Rectal smooth muscle tissue (tissue), 1 donor: ENCODE measurements at regions not wholly inside any gene's neighbourhood (a gene's known extent, or its start where the extent isn't known, plus 50 kb on each side); places are given as distances from the start of the nearest gene placed in this dataset.

Source experiments
- H3K27ac ChIP-seq: one replicate; pipeline ENCODE4 v1.7.0; 2013; ENCODE audit warnings: low read depth, low read length, inconsistent platforms
- H3K27me3 ChIP-seq: one replicate; pipeline ENCODE4 v1.7.0; 2013; ENCODE audit warnings: low read length; ENCODE audit not compliant: control insufficient read depth, insufficient read depth
- H3K36me3 ChIP-seq: one replicate; pipeline ENCODE4 v1.7.0; 2013; ENCODE audit warnings: low read length; ENCODE audit not compliant: control insufficient read depth, insufficient read depth
- H3K4me1 ChIP-seq: one replicate; pipeline ENCODE4 v1.7.0; 2013; ENCODE audit warnings: low read length; ENCODE audit not compliant: control insufficient read depth, insufficient read depth
- H3K4me3 ChIP-seq: one replicate; pipeline ENCODE4 v1.7.0; 2013; ENCODE audit warnings: low read length
- H3K9ac ChIP-seq: one replicate; pipeline ENCODE4 v1.7.0; 2013; ENCODE audit warnings: low read length

DNA sequence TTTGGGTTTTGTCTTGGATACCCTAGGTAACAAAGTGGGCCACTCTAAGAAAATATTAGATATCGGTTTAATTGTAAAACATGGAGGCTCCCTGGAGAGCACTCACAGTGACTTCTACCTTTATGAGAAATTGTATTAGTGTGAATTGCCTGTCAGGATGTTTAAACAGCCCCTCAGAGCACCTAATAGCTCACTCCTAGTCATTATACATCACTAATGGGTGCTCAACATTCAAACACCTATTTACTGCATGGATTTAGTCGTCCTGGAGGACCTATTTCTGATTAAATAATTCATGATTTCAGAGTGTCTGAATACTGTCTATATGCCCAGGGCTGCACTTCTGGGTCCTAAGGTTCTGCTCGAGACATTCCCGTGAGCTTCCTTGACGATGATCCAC is 430.2 kb upstream of the EEF2KMT start:
- no peaks in the 10 kb centered on the region for H3K4me1 ChIP-seq
- no peak overlapping the region for H3K9ac ChIP-seq
- no peaks in the 10 kb centered on the region for H3K27me3 ChIP-seq
- no peak overlapping the region for H3K4me3 ChIP-seq
- no peaks in the 10 kb centered on the region for H3K36me3 ChIP-seq
- H3K27ac ChIP-seq: no peak overlapping the region

GRCh38 chr16:5526826-5527225 is 429.2 kb upstream of the EEF2KMT start:
- Histone ChIP-seq H3K4me3 (no peak overlapping the region), H3K27me3 (no peaks in the 10 kb centered on the region), H3K9ac (no peak overlapping the region), H3K4me1 (no peaks in the 10 kb centered on the region), H3K27ac (no peak overlapping the region), H3K36me3 (no peaks in the 10 kb centered on the region)

DNA sequence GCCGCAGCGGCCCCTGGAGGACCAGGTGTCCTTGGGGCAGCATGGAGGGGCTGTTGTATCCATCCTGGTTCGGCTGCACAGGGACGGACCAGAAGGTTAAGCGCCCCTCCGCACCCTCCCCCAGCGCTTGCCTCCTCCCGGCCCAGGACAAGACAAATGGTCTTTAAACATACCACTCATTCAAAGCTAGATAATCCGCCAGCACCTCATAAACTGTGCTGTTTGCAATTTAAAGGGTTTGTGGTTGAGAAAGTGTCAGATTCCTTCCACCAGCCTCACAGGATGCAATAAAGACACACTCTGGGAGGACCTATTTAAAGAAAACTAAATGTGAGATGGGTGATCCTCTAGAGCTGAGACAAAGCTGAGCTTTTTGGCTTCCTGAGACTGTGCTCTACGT is 426.2 kb upstream of the EEF2KMT start:
- H3K9ac ChIP-seq: no peak overlapping the region
- H3K4me1 ChIP-seq: no peaks in the 10 kb centered on the region
- H3K27ac ChIP-seq: no peak overlapping the region
- H3K27me3 ChIP-seq: no peaks in the 10 kb centered on the region
- no peaks in the 10 kb centered on the region for H3K36me3 ChIP-seq
- H3K4me3 ChIP-seq: no peak overlapping the region

- H3K9ac ChIP-seq: no peak overlapping the region
- H3K27me3 ChIP-seq: no peaks in the 10 kb centered on the region
- H3K36me3 ChIP-seq: no peaks in the 10 kb centered on the region
- no peaks in the 10 kb centered on the region for H3K4me1 ChIP-seq
- no peak overlapping the region for H3K27ac ChIP-seq
- no peak overlapping the region for H3K4me3 ChIP-seq
These were observed 418.5 kb upstream of the EEF2KMT start for GRCh38 chr16:5516115-5516514.

GRCh38 chr16:5512014-5512413 is 414.4 kb upstream of the EEF2KMT start:
- H3K27ac ChIP-seq: no peak overlapping the region
- no peak overlapping the region for H3K9ac ChIP-seq
- H3K27me3 ChIP-seq: no peaks in the 10 kb centered on the region
- no peaks in the 10 kb centered on the region for H3K36me3 ChIP-seq
- H3K4me1 ChIP-seq: no peaks in the 10 kb centered on the region
- no peak overlapping the region for H3K4me3 ChIP-seq

DNA sequence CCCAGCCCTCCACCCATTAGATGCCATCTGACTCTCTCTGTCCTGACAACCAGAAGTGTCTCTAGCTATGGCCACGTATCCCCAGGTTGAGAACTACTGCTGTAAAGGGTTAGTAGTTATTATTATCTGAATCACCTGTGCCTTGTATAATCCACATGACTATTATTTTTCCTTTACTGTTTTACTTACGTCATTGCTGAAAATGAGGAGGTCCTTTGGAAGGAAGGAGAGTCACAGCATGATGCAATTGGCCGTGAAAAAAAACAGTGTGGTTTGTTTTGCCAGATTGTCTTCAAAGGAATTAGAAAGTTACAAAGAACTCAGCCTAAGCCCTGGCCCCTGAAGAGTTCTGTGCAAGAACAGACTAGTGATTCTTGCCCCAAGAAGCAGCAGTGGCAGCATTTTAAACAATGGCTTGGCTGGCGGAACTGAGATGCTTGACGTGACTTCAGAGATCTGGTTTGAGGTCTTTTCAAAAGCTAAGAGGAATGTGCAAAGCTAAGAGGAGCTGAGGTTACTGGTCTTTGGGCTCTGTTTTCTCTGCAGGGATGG is 413.3 kb upstream of the EEF2KMT start:
- Histone ChIP-seq H3K4me1 (no peaks in the 10 kb centered on the region), H3K4me3 (no peak overlapping the region), H3K27ac (no peak overlapping the region), H3K27me3 (no peaks in the 10 kb centered on the region), H3K9ac (no peak overlapping the region), H3K36me3 (no peaks in the 10 kb centered on the region)

- H3K4me1 ChIP-seq: no peaks in the 10 kb centered on the region
- no peaks in the 10 kb centered on the region for H3K36me3 ChIP-seq
- H3K4me3 ChIP-seq: no peak overlapping the region
- no peaks in the 10 kb centered on the region for H3K27me3 ChIP-seq
- no peak overlapping the region for H3K27ac ChIP-seq
- H3K9ac ChIP-seq: no peak overlapping the region
These were observed 412.2 kb upstream of the EEF2KMT start for GRCh38 chr16:5509794-5510193.

DNA sequence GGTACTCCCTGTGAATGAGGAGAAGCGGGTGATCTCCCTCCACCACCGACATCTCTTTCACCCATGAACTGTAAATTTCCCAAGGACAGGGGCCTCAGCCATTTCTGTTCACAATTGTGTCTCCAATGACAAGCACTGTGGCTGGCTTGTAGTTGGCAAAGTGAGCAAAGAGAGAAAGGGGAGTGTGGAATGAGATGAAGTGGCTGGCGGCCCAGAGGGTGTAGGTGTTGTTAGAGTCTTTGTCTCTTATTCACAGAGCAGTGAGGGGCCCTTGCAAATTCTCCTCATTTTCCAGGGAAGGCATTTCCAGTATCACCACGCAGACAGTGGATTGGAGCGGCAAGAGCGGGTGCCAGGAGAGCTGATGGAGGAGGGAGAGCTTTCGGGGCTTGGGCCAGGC is 411.7 kb upstream of the EEF2KMT start:
- H3K36me3 ChIP-seq: no peaks in the 10 kb centered on the region
- H3K27ac ChIP-seq: no peak overlapping the region
- no peaks in the 10 kb centered on the region for H3K4me1 ChIP-seq
- H3K9ac ChIP-seq: no peak overlapping the region
- H3K27me3 ChIP-seq: no peaks in the 10 kb centered on the region
- no peak overlapping the region for H3K4me3 ChIP-seq

DNA sequence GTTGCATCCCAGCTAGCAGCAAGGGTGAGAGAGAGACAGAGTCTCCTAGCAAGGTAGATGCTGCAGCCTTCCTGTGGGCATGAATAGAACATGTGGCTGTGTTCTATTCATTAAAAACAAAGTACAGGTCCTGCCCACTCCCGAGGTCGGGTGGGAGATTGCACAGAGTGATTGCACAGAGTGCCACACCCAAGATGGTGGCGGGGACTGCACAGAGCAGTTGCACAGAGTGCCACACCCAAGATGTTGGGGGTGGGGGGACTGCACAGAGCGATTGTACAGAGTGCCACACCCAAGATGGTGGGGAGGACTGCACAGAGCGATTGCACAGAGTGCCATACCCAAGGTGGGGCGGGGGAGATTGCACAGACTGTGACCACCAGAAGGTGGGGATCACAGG is 410.8 kb upstream of the EEF2KMT start:
- Histone ChIP-seq H3K4me1 (peaks cover 2% of the 10 kb centered on the region), H3K27ac (no peak overlapping the region), H3K4me3 (no peak overlapping the region), H3K36me3 (no peaks in the 10 kb centered on the region), H3K9ac (no peak overlapping the region), H3K27me3 (no peaks in the 10 kb centered on the region)

DNA sequence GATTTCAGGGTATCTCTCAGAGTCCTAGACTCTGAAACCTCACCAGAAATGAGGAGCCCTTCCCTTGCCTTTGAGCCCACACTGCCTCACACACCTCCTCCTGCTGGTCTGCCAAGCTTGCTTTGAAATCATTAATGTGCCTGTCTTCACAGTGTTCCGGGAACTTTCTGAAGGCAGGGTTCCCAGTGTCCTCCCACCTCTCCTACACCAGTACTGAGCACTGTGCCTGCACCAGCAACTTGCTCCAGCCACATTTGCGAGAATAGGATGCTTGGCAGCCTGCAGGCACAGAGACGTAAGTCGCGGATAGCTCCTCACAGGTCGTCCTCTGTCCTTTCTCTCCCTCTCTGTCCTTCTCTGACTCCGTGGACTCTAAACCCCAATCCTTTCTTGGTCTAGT is 408.4 kb upstream of the EEF2KMT start:
- H3K36me3 ChIP-seq: no peaks in the 10 kb centered on the region
- no peak overlapping the region for H3K4me3 ChIP-seq
- H3K9ac ChIP-seq: no peak overlapping the region
- no peak overlapping the region for H3K27ac ChIP-seq
- no peaks in the 10 kb centered on the region for H3K27me3 ChIP-seq
- H3K4me1 ChIP-seq: peaks cover 2% of the 10 kb centered on the region

- no peaks in the 10 kb centered on the region for H3K36me3 ChIP-seq
- H3K27me3 ChIP-seq: no peaks in the 10 kb centered on the region
- H3K4me1 ChIP-seq: peaks cover 2% of the 10 kb centered on the region
- H3K4me3 ChIP-seq: no peak overlapping the region
- no peak overlapping the region for H3K9ac ChIP-seq
- no peak overlapping the region for H3K27ac ChIP-seq
These were observed 407.7 kb upstream of the EEF2KMT start for GRCh38 chr16:5505091-5505887.

DNA sequence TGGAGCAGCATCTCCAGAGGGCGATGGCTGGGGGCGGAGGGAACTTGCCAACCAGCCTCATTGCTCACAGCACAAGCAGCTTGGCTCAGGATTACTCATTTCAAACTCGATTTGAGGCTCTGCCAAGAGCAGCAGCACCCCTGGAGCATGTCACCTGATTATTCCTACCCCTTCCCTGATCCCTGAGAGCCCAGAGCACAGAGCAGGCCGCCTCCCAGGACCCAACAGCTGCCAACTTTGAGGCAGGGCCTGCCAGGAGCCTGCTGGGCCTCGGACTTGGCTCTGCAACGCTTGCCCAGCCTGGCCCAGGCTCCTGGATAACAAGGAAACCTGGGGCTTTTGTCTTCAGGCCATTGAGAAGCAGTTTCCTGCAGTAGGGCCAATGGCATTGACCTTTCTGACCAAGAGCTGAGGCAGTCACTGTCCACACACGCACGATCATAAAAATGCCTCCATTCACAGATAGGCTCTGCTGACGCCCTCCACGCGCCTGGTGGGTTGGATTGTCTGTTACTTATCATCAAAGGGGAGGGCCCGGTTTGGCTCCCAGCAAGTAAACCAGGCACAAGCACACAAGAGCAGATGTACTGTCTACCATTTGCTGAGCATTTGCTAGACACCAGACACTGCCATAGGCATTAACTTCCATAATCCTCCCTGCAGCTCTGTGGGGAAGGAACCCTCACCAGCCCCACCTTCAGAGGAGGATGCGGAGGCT is 406.6 kb upstream of the EEF2KMT start:
- Histone ChIP-seq H3K36me3 (no peaks in the 10 kb centered on the region), H3K4me3 (no peak overlapping the region), H3K27me3 (no peaks in the 10 kb centered on the region), H3K4me1 (peaks cover 2% of the 10 kb centered on the region), H3K27ac (peak overlapping the region; percentile 12), H3K9ac (no peak overlapping the region)
